ENCODE measurements at regions not wholly inside any gene's neighbourhood (a gene's known extent, or its start where the extent isn't known, plus 50 kb on each side); places are given as distances from the start of the nearest gene placed in this dataset.

GRCh38 chr10:128848810-128849209 is 618.2 kb upstream of the MGMT start:
- TF ChIP-seq, protein P1, sequence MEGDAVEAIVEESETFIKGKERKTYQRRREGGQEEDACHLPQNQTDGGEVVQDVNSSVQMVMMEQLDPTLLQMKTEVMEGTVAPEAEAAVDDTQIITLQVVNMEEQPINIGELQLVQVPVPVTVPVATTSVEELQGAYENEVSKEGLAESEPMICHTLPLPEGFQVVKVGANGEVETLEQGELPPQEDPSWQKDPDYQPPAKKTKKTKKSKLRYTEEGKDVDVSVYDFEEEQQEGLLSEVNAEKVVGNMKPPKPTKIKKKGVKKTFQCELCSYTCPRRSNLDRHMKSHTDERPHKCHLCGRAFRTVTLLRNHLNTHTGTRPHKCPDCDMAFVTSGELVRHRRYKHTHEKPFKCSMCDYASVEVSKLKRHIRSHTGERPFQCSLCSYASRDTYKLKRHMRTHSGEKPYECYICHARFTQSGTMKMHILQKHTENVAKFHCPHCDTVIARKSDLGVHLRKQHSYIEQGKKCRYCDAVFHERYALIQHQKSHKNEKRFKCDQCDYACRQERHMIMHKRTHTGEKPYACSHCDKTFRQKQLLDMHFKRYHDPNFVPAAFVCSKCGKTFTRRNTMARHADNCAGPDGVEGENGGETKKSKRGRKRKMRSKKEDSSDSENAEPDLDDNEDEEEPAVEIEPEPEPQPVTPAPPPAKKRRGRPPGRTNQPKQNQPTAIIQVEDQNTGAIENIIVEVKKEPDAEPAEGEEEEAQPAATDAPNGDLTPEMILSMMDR (IDR thresholded peaks at IDR 0.05), result no peak
- TF ChIP-seq POLR2AphosphoS5 (IDR thresholded peaks at IDR 0.05), result no peak

All from sigmoid colon (tissue), 4 donors.